Femur (tissue), 1 donor: ENCODE measurements at regions not wholly inside any gene's neighbourhood (a gene's known extent, or its start where the extent isn't known, plus 50 kb on each side); places are given as distances from the start of the nearest gene placed in this dataset.

Experiments
- DNase-seq: peaks from one replicate; pipeline ENCODE4 v3.0.0-alpha.2; 2017

GRCh38 chr6:167442796-167443680 lies 118.2 kb downstream of the TTLL2 start:
- no peak for DNase-seq

GRCh38 chr6:167444602-167445346 lies 119.9 kb downstream of the TTLL2 start:
- no peak for DNase-seq

- no peak for DNase-seq
Measured at GRCh38 chr6:167445568-167445967, 120.7 kb downstream of the TTLL2 start.

- no peak for DNase-seq
Measured at GRCh38 chr6:167446046-167446445, 121.2 kb downstream of the TTLL2 start.

GRCh38 chr6:167446971-167447370 lies 122.1 kb downstream of the TTLL2 start:
- DNase-seq: no peak

GRCh38 chr6:167448378-167448777 lies 123.5 kb downstream of the TTLL2 start:
- no peak for DNase-seq

- no peak for DNase-seq
Measured at GRCh38 chr6:167449094-167449861, 124.4 kb downstream of the TTLL2 start.

GRCh38 chr6:167450626-167451025 lies 125.7 kb downstream of the TTLL2 start:
- no peak for DNase-seq

GRCh38 chr6:167452338-167453081 lies 127.6 kb downstream of the TTLL2 start:
- DNase-seq: no peak

GRCh38 chr6:167453082-167453446 lies 128.2 kb downstream of the TTLL2 start:
- DNase-seq: no peak

GRCh38 chr6:167454003-167454402 lies 129.1 kb downstream of the TTLL2 start:
- DNase-seq: no peak

- no peak for DNase-seq
Measured at GRCh38 chr6:167455371-167455770, 130.5 kb downstream of the TTLL2 start.

- DNase-seq: no peak
Measured at GRCh38 chr6:167462514-167463312, 137.8 kb downstream of the TTLL2 start.

GRCh38 chr6:167464177-167464576 lies 139.3 kb downstream of the TTLL2 start:
- no peak for DNase-seq

- DNase-seq: no peak
Measured at GRCh38 chr6:167465482-167465881, 140.6 kb downstream of the TTLL2 start.

- no peak for DNase-seq
Measured at GRCh38 chr6:167467282-167467681, 142.4 kb downstream of the TTLL2 start.

- DNase-seq: no peak
Measured at GRCh38 chr6:167467793-167468431, 143.0 kb downstream of the TTLL2 start.

GRCh38 chr6:167469101-167469500 lies 144.2 kb downstream of the TTLL2 start:
- DNase-seq: no peak

- DNase-seq: no peak
Measured at GRCh38 chr6:167469672-167470071, 144.8 kb downstream of the TTLL2 start.

GRCh38 chr6:167470101-167470835 lies 145.4 kb downstream of the TTLL2 start:
- DNase-seq: no peak
